GM18499 (cell line): ENCODE measurements at regions not wholly inside any gene's neighbourhood (a gene's known extent, or its start where the extent isn't known, plus 50 kb on each side); places are given as distances from the start of the nearest gene placed in this dataset.

ENCODE experiments used
- ATAC-seq: cut with Tn5 transposase; IDR thresholded peaks from one replicate; pipeline ENCODE4 v1.9.1; 2021; ENCODE audit warnings: moderate number of reproducible peaks; ENCODE audit not compliant: insufficient read depth, unreplicated experiment

GRCh38 chr12:65595016-65595560 is 229.2 kb upstream of the HMGA2 start:
- ATAC-seq, result no peak

GRCh38 chr12:65596514-65597091 is 227.7 kb upstream of the HMGA2 start:
- ATAC-seq, result no peak

GRCh38 chr12:65597527-65597926 is 226.8 kb upstream of the HMGA2 start:
- ATAC-seq, result no peak

GRCh38 chr12:65598688-65599087 is 225.6 kb upstream of the HMGA2 start:
- ATAC-seq, result no peak

- no peak for ATAC-seq
These were observed 222.1 kb upstream of the HMGA2 start for GRCh38 chr12:65602253-65602609.

- ATAC-seq, result no peak
These were observed 221.5 kb upstream of the HMGA2 start for GRCh38 chr12:65602610-65603295.

GRCh38 chr12:65603438-65604351 is 220.6 kb upstream of the HMGA2 start:
- no peak for ATAC-seq

GRCh38 chr12:65605019-65605418 is 219.3 kb upstream of the HMGA2 start:
- no peak for ATAC-seq

GRCh38 chr12:65606008-65606766 is 218.1 kb upstream of the HMGA2 start:
- no peak for ATAC-seq

- ATAC-seq, result no peak
These were observed 216.9 kb upstream of the HMGA2 start for GRCh38 chr12:65607401-65607841.

- no peak for ATAC-seq
These were observed 215.9 kb upstream of the HMGA2 start for GRCh38 chr12:65608319-65608916.

GRCh38 chr12:65609359-65609771 is 214.9 kb upstream of the HMGA2 start:
- ATAC-seq, result no peak

GRCh38 chr12:65611396-65611795 is 212.9 kb upstream of the HMGA2 start:
- no peak for ATAC-seq

- no peak for ATAC-seq
These were observed 211.8 kb upstream of the HMGA2 start for GRCh38 chr12:65612440-65612839.

- ATAC-seq, result no peak
These were observed 210.6 kb upstream of the HMGA2 start for GRCh38 chr12:65613692-65614091.

- no peak for ATAC-seq
These were observed 209.9 kb upstream of the HMGA2 start for GRCh38 chr12:65614259-65614889.

- ATAC-seq, result no peak
These were observed 209.2 kb upstream of the HMGA2 start for GRCh38 chr12:65615118-65615517.

GRCh38 chr12:65616022-65616421 is 208.3 kb upstream of the HMGA2 start:
- no peak for ATAC-seq

- no peak for ATAC-seq
These were observed 205.7 kb upstream of the HMGA2 start for GRCh38 chr12:65618588-65618987.
